ENCODE measurements at regions not wholly inside any gene's neighbourhood (a gene's known extent, or its start where the extent isn't known, plus 50 kb on each side); places are given as distances from the start of the nearest gene placed in this dataset.

DNA sequence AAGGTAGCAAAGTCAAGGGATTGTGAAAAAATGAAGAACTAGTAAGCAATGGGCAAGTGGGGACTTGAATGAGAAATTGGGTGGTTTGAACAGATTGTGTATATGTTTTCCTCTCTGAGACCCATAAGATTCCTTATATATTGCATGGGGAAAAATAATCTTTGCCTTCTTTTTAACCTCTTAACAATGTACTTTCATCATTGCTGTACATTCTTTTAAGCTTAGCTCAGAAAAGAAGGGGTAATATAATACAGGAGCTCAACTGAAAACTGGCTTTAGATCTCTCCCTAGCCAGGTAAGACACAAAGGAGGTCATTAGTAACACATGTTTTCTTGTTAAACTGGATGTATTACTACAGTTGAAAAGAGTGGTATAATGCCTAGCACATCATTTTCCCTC, 287.2 kb downstream of the RNF144B start:
- H3K4me1 ChIP-seq (ENCODE audit: control insufficient read depth, insufficient read depth, low read length), result no peaks in the 10 kb centered on the region
- no peak overlapping the region for H3K27ac ChIP-seq (ENCODE audit: insufficient read depth, low read length)
- in situ Hi-C loops (cut with MboI; ENCODE audit: low sequenced_read_pairs), result no loop called here
- H3K36me3 ChIP-seq (ENCODE audit: control insufficient read depth, insufficient read depth, low read length), result no peaks in the 10 kb centered on the region
- dilution Hi-C loops (cut with HindIII; ENCODE audit: low sequenced_read_pairs, unreplicated experiment), result no loop called here
- H3K27me3 ChIP-seq (ENCODE audit: control insufficient read depth, insufficient read depth, low read length), result no peaks in the 10 kb centered on the region
- no peak overlapping the region for H3K9ac ChIP-seq (ENCODE audit: low read depth, low read length)
- CTCF ChIA-PET, result no interaction called here
- no peak overlapping the region for H3K4ac ChIP-seq (ENCODE audit: low read depth, low read length)
- H3K23ac ChIP-seq (ENCODE audit: low read depth, low read length), result no peak overlapping the region
- H3K56ac ChIP-seq (ENCODE audit: extremely low read depth, insufficient read depth, low read length), result no peak overlapping the region
- no peak overlapping the region for H2AK5ac ChIP-seq (ENCODE audit: low read depth, low read length)
- DNase-seq (no peak), ATAC-seq (ENCODE audit: low read depth) (no peak)
- no peak overlapping the region for H4K5ac ChIP-seq (ENCODE audit: low read depth, low read length)
- no TSS peak for BruUV-seq (replicated peaks)
- no peaks in the 10 kb centered on the region for H3K79me1 ChIP-seq (ENCODE audit: low read depth in 1 of 2, low read length in 2 of 2)
- no peak overlapping the region for H3K18ac ChIP-seq (ENCODE audit: low read depth, low read length)
- H3K9me1 ChIP-seq (ENCODE audit: insufficient read depth, low read length), result no peaks in the 10 kb centered on the region
- no peak overlapping the region for H2BK5ac ChIP-seq (ENCODE audit: low read depth, low read length, poor library complexity, severe bottlenecking)
- POLR2A ChIA-PET (ENCODE audit: unreplicated experiment), result no interaction called here
- no peak overlapping the region for H2AK9ac ChIP-seq (replicated peaks; ENCODE audit: low read depth, low read length, poor library complexity)
- no peak overlapping the region for H2BK120ac ChIP-seq (ENCODE audit: low read depth, low read length)
- no peak overlapping the region for H4K8ac ChIP-seq (ENCODE audit: low read depth in 2 of 2, low read length in 2 of 2)
- no peak overlapping the region for H3K4me3 ChIP-seq (ENCODE audit: insufficient read depth, low read depth, low read length)
- H2AFZ ChIP-seq (replicated peaks; ENCODE audit: low read length, poor library complexity), result no peak overlapping the region
- H4K20me1 ChIP-seq (ENCODE audit: insufficient read depth, low read length), result no peaks in the 10 kb centered on the region
- H2BK20ac ChIP-seq (ENCODE audit: low read depth, low read length), result no peak overlapping the region
- H3K9me3 ChIP-seq (ENCODE audit: control insufficient read depth, insufficient read depth, low read length), result no peaks in the 10 kb centered on the region
- H3K4me2 ChIP-seq (ENCODE audit: low read depth, low read length), result no peak overlapping the region
- H2BK15ac ChIP-seq (ENCODE audit: low read depth, low read length), result no peak overlapping the region
- H4K91ac ChIP-seq (ENCODE audit: insufficient read depth, low read depth, low read length), result no peak overlapping the region
- H3K14ac ChIP-seq (replicated peaks; ENCODE audit: low read depth, low read length), result no peak overlapping the region
- TF ChIP-seq BHLHE40 (IDR thresholded peaks at IDR 0.05; ENCODE audit: low read depth, low read length), result no peak
- TF ChIP-seq NFE2L2 (IDR thresholded peaks at IDR 0.05; ENCODE audit: low read depth, low read length), result no peak
- TF ChIP-seq CEBPB (IDR thresholded peaks at IDR 0.05; ENCODE audit: low read depth, low read length), result no peak
- TF ChIP-seq, protein P1, sequence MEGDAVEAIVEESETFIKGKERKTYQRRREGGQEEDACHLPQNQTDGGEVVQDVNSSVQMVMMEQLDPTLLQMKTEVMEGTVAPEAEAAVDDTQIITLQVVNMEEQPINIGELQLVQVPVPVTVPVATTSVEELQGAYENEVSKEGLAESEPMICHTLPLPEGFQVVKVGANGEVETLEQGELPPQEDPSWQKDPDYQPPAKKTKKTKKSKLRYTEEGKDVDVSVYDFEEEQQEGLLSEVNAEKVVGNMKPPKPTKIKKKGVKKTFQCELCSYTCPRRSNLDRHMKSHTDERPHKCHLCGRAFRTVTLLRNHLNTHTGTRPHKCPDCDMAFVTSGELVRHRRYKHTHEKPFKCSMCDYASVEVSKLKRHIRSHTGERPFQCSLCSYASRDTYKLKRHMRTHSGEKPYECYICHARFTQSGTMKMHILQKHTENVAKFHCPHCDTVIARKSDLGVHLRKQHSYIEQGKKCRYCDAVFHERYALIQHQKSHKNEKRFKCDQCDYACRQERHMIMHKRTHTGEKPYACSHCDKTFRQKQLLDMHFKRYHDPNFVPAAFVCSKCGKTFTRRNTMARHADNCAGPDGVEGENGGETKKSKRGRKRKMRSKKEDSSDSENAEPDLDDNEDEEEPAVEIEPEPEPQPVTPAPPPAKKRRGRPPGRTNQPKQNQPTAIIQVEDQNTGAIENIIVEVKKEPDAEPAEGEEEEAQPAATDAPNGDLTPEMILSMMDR (conservative IDR thresholded peaks at IDR 0.05; ENCODE audit: low read depth, low read length), result no peak
- TF ChIP-seq CHD1 (IDR thresholded peaks at IDR 0.05; ENCODE audit: low read depth, low read length), result no peak
- TF ChIP-seq MAFK (IDR thresholded peaks at IDR 0.05; ENCODE audit: low read depth, low read length), result no peak
- TF ChIP-seq MAZ (IDR thresholded peaks at IDR 0.05; ENCODE audit: borderline replicate concordance, low read depth, low read length), result no peak
- no peak for TF ChIP-seq MXI1 (IDR thresholded peaks at IDR 0.05; ENCODE audit: borderline replicate concordance, low read depth, low read length)
- no peak for TF ChIP-seq RCOR1 (IDR thresholded peaks at IDR 0.05; ENCODE audit: insufficient replicate concordance, low read length)
- no peak for TF ChIP-seq RAD21 (IDR thresholded peaks at IDR 0.05; ENCODE audit: low read length)
- intact Hi-C loops (cut with micrococcal nuclease), result no loop called here

All from IMR-90 (cell line).